Lung (tissue), 11 donors: ENCODE measurements at regions not wholly inside any gene's neighbourhood (a gene's known extent, or its start where the extent isn't known, plus 50 kb on each side); places are given as distances from the start of the nearest gene placed in this dataset.

Source experiments
- ATAC-seq: fragments of 200-7000 bp; cut with Tn5 transposase; one replicate; pipeline ENCODE4 v1.9.1; 2020; ENCODE audit warnings: moderate number of reproducible peaks; ENCODE audit not compliant: insufficient read depth, low FRiP score
- DNase-seq, 3 donors: peaks; one replicate each; pipeline ENCODE4 v3.0.0-alpha.2; 2013 to 2017
- H3K27ac ChIP-seq, 2 donors: one replicate each; pipeline ENCODE4 v1.5.1; 2013; ENCODE audit warnings: mild to moderate bottlenecking in 2 of 2, moderate library complexity in 2 of 2, control low read depth in 1 of 2, inconsistent platforms in 1 of 2, low read depth in 1 of 2, low read length in 1 of 2
- H3K27me3 ChIP-seq, 3 donors: one replicate each; pipeline ENCODE4 v1.5.1; 2013; ENCODE audit warnings: low read length in 2 of 3; ENCODE audit not compliant: control insufficient read depth in 3 of 3, insufficient read depth in 3 of 3
- H3K36me3 ChIP-seq, 4 donors: one replicate each; pipeline ENCODE4 v1.5.1; 2013; ENCODE audit warnings: low read length in 4 of 4, mild to moderate bottlenecking in 1 of 4, moderate library complexity in 1 of 4; ENCODE audit not compliant: control insufficient read depth in 4 of 4, insufficient read depth in 4 of 4
- H3K4me1 ChIP-seq, 5 donors: one replicate each; pipeline ENCODE4 v1.5.1; 2013; ENCODE audit warnings: low read length in 5 of 5, mild to moderate bottlenecking in 2 of 5, moderate library complexity in 1 of 5; ENCODE audit not compliant: control insufficient read depth in 5 of 5, insufficient read depth in 5 of 5
- H3K4me3 ChIP-seq: one replicate; pipeline ENCODE4 v1.5.1; 2013; ENCODE audit warnings: mild to moderate bottlenecking, control low read depth, moderate library complexity
- H3K9ac ChIP-seq, 2 donors: one replicate each; pipeline ENCODE4 v1.5.1; 2013; ENCODE audit warnings: low read length in 2 of 2, control low read depth in 1 of 2; ENCODE audit not compliant: insufficient read depth in 1 of 2
- H3K9me3 ChIP-seq, 4 donors: one replicate each; pipeline ENCODE4 v1.5.1; 2013; ENCODE audit warnings: low read length in 3 of 4, mild to moderate bottlenecking in 1 of 4, moderate library complexity in 1 of 4; ENCODE audit not compliant: control insufficient read depth in 4 of 4, insufficient read depth in 3 of 4
- WGBS, 2 donors: extraction: QIAGEN DNeasy Blood & Tissue Kit; methylation state at CpG; one replicate each; pipeline ENCODE4 v1.1.7; 2013; 5-methylcytosine and 5-hydroxymethylcytosine counted together
- TF ChIP-seq, protein P1 (sequence below): IDR thresholded peaks from 2 replicates; pipeline ENCODE4 v1.5.1; 2012; ENCODE audit warnings: mild to moderate bottlenecking; ENCODE audit errors: control extremely low read depth, extremely low read depth
- donor health status: control.
- donor health status: control.
- donor health status: Bipolar disorder and iron deficiency.
- donor health status: healthy.
- donor health status: DM: yes; HTN: yes; CAD: no.

DNA sequence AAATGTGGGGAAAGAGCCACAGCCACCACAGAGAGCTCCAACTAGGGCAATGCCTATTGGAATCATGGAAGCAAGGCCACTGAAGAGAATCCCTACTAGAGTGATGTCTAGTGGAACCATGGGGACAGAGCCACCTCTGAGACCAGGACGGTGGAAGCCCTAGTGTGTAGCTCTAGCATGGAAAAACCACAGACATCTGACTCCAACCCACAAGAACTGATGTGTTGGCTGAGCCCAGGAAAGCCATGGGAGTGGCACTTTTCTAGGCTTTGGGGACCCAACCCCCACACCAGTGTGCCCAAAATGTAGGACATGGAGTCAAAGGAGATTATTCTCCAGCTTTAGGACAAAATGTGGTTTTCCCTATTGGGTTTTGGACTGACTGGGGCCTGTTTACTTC lies 721.9 kb downstream of the BRINP1 start:
- Histone ChIP-seq H3K4me1 (peaks cover 0 to 7% (median 0%) of the 10 kb centered on the region in 5 donors), H3K9ac (no peak overlapping the region), H3K36me3 (no peaks in the 10 kb centered on the region), H3K4me3 (no peak overlapping the region), H3K27me3 (no peaks in the 10 kb centered on the region), H3K27ac (no peak overlapping the region), H3K9me3 (peaks cover 0 to 6% (median 3%) of the 10 kb centered on the region in 4 donors)
- no peak for DNase-seq
- ATAC-seq, result no peak
- WGBS, 2 donors, result 65 to 83% methylated on average over 1 of the region's 1 CpG
- TF ChIP-seq, protein P1, sequence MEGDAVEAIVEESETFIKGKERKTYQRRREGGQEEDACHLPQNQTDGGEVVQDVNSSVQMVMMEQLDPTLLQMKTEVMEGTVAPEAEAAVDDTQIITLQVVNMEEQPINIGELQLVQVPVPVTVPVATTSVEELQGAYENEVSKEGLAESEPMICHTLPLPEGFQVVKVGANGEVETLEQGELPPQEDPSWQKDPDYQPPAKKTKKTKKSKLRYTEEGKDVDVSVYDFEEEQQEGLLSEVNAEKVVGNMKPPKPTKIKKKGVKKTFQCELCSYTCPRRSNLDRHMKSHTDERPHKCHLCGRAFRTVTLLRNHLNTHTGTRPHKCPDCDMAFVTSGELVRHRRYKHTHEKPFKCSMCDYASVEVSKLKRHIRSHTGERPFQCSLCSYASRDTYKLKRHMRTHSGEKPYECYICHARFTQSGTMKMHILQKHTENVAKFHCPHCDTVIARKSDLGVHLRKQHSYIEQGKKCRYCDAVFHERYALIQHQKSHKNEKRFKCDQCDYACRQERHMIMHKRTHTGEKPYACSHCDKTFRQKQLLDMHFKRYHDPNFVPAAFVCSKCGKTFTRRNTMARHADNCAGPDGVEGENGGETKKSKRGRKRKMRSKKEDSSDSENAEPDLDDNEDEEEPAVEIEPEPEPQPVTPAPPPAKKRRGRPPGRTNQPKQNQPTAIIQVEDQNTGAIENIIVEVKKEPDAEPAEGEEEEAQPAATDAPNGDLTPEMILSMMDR, result no peak

DNA sequence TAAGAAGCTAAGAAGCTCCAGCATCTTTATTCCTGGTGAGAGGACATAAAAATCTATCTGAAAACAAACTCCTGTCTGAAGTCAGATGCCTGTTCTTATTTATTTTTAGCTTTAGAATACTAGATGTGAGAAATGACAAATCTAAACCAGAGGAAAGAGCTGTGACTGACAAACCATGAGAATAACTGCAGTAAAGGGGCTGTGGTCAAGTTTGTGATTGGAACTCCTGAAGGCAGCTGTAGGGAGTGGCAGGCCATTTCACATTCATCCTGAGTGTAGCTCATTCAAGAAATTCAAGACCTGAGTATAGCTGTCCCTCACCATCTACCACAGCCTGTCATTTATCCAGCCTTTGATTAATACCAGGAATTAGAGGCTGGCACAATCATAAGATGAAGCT lies 718.8 kb downstream of the BRINP1 start:
- DNase-seq (no peak), ATAC-seq (no peak)
- TF ChIP-seq, protein P1, result no peak
- Histone ChIP-seq H3K27ac (no peak overlapping the region), H3K27me3 (no peaks in the 10 kb centered on the region), H3K4me1 (no peaks in the 10 kb centered on the region), H3K9me3 (peaks cover 0 to 6% (median 3%) of the 10 kb centered on the region in 4 donors), H3K36me3 (no peaks in the 10 kb centered on the region), H3K9ac (no peak overlapping the region), H3K4me3 (no peak overlapping the region)

DNA sequence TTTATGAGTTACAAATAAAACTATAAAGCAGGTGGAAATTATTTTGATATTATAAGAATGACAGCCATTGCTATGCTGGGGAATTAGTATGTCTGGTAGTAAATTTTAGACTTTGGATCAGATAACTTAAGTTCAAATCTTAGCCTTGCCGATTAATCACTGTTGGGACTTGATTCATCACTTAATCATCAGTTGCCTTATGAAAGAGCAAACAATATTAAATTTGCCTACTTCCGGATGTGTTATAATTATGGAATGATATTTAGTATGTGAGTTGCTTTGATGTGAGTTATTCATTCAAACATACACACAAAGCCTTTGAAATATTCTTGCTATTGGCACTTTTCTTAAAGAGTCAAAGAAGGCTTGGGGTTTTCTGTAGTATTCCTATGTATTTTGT lies 717.7 kb downstream of the BRINP1 start:
- DNase-seq (no peak), ATAC-seq (no peak)
- no peak overlapping the region for H3K27ac ChIP-seq
- TF ChIP-seq, protein P1, result no peak
- H3K4me1 ChIP-seq, result no peaks in the 10 kb centered on the region
- no peaks in the 10 kb centered on the region for H3K27me3 ChIP-seq
- H3K9ac ChIP-seq, result no peak overlapping the region
- WGBS, 2 donors, result 67 to 88% methylated on average over 2 of the region's 2 CpGs
- no peak overlapping the region for H3K4me3 ChIP-seq
- H3K9me3 ChIP-seq, result peaks cover 0 to 5% (median 0%) of the 10 kb centered on the region in 4 donors
- no peaks in the 10 kb centered on the region for H3K36me3 ChIP-seq

DNA sequence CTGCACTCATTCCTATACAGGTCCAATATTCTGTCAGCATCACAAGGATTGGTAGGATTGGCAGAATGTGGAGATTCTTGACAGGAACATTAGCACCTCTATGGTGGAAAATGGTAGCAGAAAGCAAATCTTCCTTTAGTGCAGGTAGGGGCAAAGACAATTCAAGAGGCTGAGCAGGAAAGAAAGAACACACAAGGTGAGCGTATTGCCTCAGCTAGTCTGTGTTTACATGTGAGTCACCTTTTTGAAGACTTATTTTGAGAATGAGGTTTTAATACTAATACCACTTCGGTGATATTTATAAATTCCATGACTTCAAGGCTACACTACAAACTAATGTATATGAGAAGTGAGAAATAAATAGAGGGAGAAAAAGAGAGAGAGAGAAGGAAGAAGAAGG lies 717.0 kb downstream of the BRINP1 start:
- 71 to 89% methylated on average over 2 of the region's 2 CpGs for WGBS, 2 donors
- H3K4me3 ChIP-seq, result no peak overlapping the region

More for the DNA sequence above, 717.0 kb downstream of the BRINP1 start:
- DNase-seq (no peak), ATAC-seq (no peak)
- Histone ChIP-seq H3K36me3 (no peaks in the 10 kb centered on the region), H3K9me3 (peaks cover 0 to under 1% (median 0%) of the 10 kb centered on the region in 4 donors), H3K9ac (no peak overlapping the region), H3K27me3 (no peaks in the 10 kb centered on the region), H3K4me1 (no peaks in the 10 kb centered on the region), H3K27ac (no peak overlapping the region)
- TF ChIP-seq, protein P1, result no peak
